ENCODE measurements at regions not wholly inside any gene's neighbourhood (a gene's known extent, or its start where the extent isn't known, plus 50 kb on each side); places are given as distances from the start of the nearest gene placed in this dataset.

- H3K36me3 Mint-ChIP-seq (ENCODE audit: insufficient read depth) = no peaks in the 10 kb centered on the region
- peaks cover 11% of the 10 kb centered on the region for H3K4me1 Mint-ChIP-seq (ENCODE audit: low read depth)
- no peak overlapping the region for H3K4me3 Mint-ChIP-seq (ENCODE audit: low read depth)
- no peak overlapping the region for H3K27ac Mint-ChIP-seq
- no peak for TF ChIP-seq CTCF (IDR thresholded peaks at IDR 0.05; ENCODE audit: unreplicated experiment)
- no peaks in the 10 kb centered on the region for H3K9me3 Mint-ChIP-seq (ENCODE audit: low read depth)
- DNase-seq (ENCODE audit: low spot score, unreplicated experiment) = no peak
- H3K27me3 Mint-ChIP-seq = peaks cover 23% of the 10 kb centered on the region
These were observed 113.4 kb upstream of the C11orf87 start for GRCh38 chr11:109308551-109308950.

- no peak overlapping the region for H3K4me3 Mint-ChIP-seq (ENCODE audit: low read depth)
- no peak for DNase-seq (ENCODE audit: low spot score, unreplicated experiment)
- no peaks in the 10 kb centered on the region for H3K36me3 Mint-ChIP-seq (ENCODE audit: insufficient read depth)
- H3K4me1 Mint-ChIP-seq (ENCODE audit: low read depth) = peaks cover 7% of the 10 kb centered on the region
- H3K9me3 Mint-ChIP-seq (ENCODE audit: low read depth) = no peaks in the 10 kb centered on the region
- peaks cover 20% of the 10 kb centered on the region for H3K27me3 Mint-ChIP-seq
- TF ChIP-seq CTCF (IDR thresholded peaks at IDR 0.05; ENCODE audit: unreplicated experiment) = no peak
- no peak overlapping the region for H3K27ac Mint-ChIP-seq
These were observed 112.8 kb upstream of the C11orf87 start for GRCh38 chr11:109309153-109309552.

- Mint-ChIP-seq H3K4me1 (ENCODE audit: low read depth) (no peaks in the 10 kb centered on the region), H3K4me3 (ENCODE audit: low read depth) (no peak overlapping the region), H3K9me3 (ENCODE audit: low read depth) (no peaks in the 10 kb centered on the region), H3K36me3 (ENCODE audit: insufficient read depth) (no peaks in the 10 kb centered on the region), H3K27ac (no peak overlapping the region), H3K27me3 (peaks cover 41% of the 10 kb centered on the region)
- DNase-seq (ENCODE audit: low spot score, unreplicated experiment) = no peak
- no peak for TF ChIP-seq CTCF (IDR thresholded peaks at IDR 0.05; ENCODE audit: unreplicated experiment)
These were observed 104.3 kb upstream of the C11orf87 start for GRCh38 chr11:109317726-109318125.

- TF ChIP-seq CTCF (IDR thresholded peaks at IDR 0.05; ENCODE audit: unreplicated experiment) = no peak
- no peaks in the 10 kb centered on the region for H3K36me3 Mint-ChIP-seq (ENCODE audit: insufficient read depth)
- H3K27me3 Mint-ChIP-seq = peaks cover 63% of the 10 kb centered on the region
- H3K4me3 Mint-ChIP-seq (ENCODE audit: low read depth) = no peak overlapping the region
- no peaks in the 10 kb centered on the region for H3K4me1 Mint-ChIP-seq (ENCODE audit: low read depth)
- H3K27ac Mint-ChIP-seq = no peak overlapping the region
- DNase-seq (ENCODE audit: low spot score, unreplicated experiment) = no peak
- no peaks in the 10 kb centered on the region for H3K9me3 Mint-ChIP-seq (ENCODE audit: low read depth)
These were observed 101.4 kb upstream of the C11orf87 start for GRCh38 chr11:109320595-109320994.

GRCh38 chr11:109326781-109327180 lies 95.2 kb upstream of the C11orf87 start:
- DNase-seq (ENCODE audit: low spot score, unreplicated experiment) = no peak
- Mint-ChIP-seq H3K9me3 (ENCODE audit: low read depth) (no peaks in the 10 kb centered on the region), H3K27ac (no peak overlapping the region), H3K36me3 (ENCODE audit: insufficient read depth) (no peaks in the 10 kb centered on the region), H3K4me3 (ENCODE audit: low read depth) (no peak overlapping the region), H3K27me3 (peaks cover 52% of the 10 kb centered on the region), H3K4me1 (ENCODE audit: low read depth) (no peaks in the 10 kb centered on the region)
- no peak for TF ChIP-seq CTCF (IDR thresholded peaks at IDR 0.05; ENCODE audit: unreplicated experiment)

Measured in progenitor cell of endocrine pancreas (in vitro differentiated cells).